DOHH2 (cell line): ENCODE measurements at regions not wholly inside any gene's neighbourhood (a gene's known extent, or its start where the extent isn't known, plus 50 kb on each side); places are given as distances from the start of the nearest gene placed in this dataset.

Experiments used
- H3F3A ChIP-seq: fragments of 200-600 bp; sonication (generic), shearing (Covaris generic); 2 replicates; pipeline ENCODE4 v1.6.0; 2016; ENCODE audit warnings: antibody characterized with exemption, mild to moderate bottlenecking; ENCODE audit not compliant: control insufficient read depth, insufficient read depth
- H3K27ac ChIP-seq: fragments of 200-600 bp; sonication (generic); 2 replicates; pipeline ENCODE4 v1.5.1; 2014; ENCODE audit warnings: low read depth, mild to moderate bottlenecking, low read length, moderate library complexity
- H3K27me3 ChIP-seq: fragments of 200-600 bp; sonication (generic); 2 replicates; pipeline ENCODE4 v1.6.1; 2014; ENCODE audit warnings: mild to moderate bottlenecking, low read length, mixed read lengths; ENCODE audit not compliant: control insufficient read depth
- H3K36me3 ChIP-seq: fragments of 200-600 bp; sonication (generic); 2 replicates; pipeline ENCODE4 v1.6.1; 2014; ENCODE audit warnings: mild to moderate bottlenecking, low read length, moderate library complexity, mixed read lengths; ENCODE audit not compliant: control insufficient read depth
- H3K4me1 ChIP-seq: fragments of 200-600 bp; sonication (generic); 2 replicates; pipeline ENCODE4 v1.6.1; 2014; ENCODE audit warnings: mild to moderate bottlenecking, low read length, mixed read lengths; ENCODE audit not compliant: control insufficient read depth
- H3K4me2 ChIP-seq: fragments of 200-600 bp; sonication (generic); 2 replicates; pipeline ENCODE4 v1.6.0; 2014; ENCODE audit warnings: mild to moderate bottlenecking, low read length, moderate library complexity
- H3K4me3 ChIP-seq: fragments of 200-600 bp; sonication (generic); 2 replicates; pipeline ENCODE4 v1.5.1; 2014; ENCODE audit warnings: mild to moderate bottlenecking, low read length, mixed read lengths
- H3K79me2 ChIP-seq: fragments of 200-600 bp; sonication (generic); 2 replicates; pipeline ENCODE4 v1.6.1; 2014; ENCODE audit warnings: mild to moderate bottlenecking, low read length, mixed read lengths; ENCODE audit not compliant: control insufficient read depth
- H3K9me2 ChIP-seq: fragments of 200-600 bp; sonication (generic); replicated peaks from 2 replicates; pipeline ENCODE4 v1.6.1; 2014; ENCODE audit warnings: mild to moderate bottlenecking, low read length, mixed read lengths; ENCODE audit not compliant: control insufficient read depth
- H3K9me3 ChIP-seq: fragments of 200-600 bp; sonication (generic); 2 replicates; pipeline ENCODE4 v1.6.1; 2014; ENCODE audit warnings: antibody characterized with exemption, low read length, mixed read lengths; ENCODE audit not compliant: control insufficient read depth, insufficient read depth
- H4K20me1 ChIP-seq: fragments of 200-600 bp; sonication (generic); 2 replicates; pipeline ENCODE4 v1.6.0; 2014; ENCODE audit warnings: low read depth, mild to moderate bottlenecking, antibody characterized with exemption, low read length, moderate library complexity; ENCODE audit not compliant: control insufficient read depth, insufficient read depth
- EZH2phosphoT487 ChIP-seq: fragments of 200-600 bp; sonication (generic); IDR thresholded peaks from 2 replicates; pipeline ENCODE4 v1.6.1; 2017; ENCODE audit warnings: borderline replicate concordance, mild to moderate bottlenecking, antibody characterized with exemption, low read length, moderate library complexity, mixed read lengths
- TF ChIP-seq, protein P1 (sequence below): fragments of 200-600 bp; sonication (generic); IDR thresholded peaks from one replicate; pipeline ENCODE4 v1.5.1; 2014; ENCODE audit warnings: antibody characterized with exemption, mild to moderate bottlenecking, low read depth, low read length; ENCODE audit not compliant: poor library complexity, severe bottlenecking

DNA sequence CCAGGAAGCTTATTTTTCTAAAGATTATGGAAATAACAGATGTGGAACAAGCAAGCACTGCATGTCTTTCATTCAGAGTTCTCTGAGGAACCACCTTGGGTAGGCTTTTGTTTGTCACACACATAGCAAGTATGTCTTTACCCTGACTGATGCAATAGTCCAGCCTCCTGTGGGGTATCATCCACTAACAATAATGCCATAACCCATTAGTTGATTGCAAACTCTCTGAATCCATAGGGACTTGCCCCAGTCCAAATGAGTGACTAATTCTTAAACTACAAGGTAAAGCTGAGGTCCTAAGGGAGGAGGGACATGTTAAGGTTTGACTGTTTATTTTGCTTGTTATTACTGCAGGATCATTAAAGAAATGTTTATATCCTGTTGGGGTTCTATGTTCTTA is 151.4 kb upstream of the PRPS1L1 start:
- Histone ChIP-seq H3K4me1 (peaks cover 12% of the 10 kb centered on the region), H3F3A (no peaks in the 10 kb centered on the region), H3K27me3 (peaks cover 4% of the 10 kb centered on the region; the same call in 1 of the 2 replicates), H3K36me3 (no peaks in the 10 kb centered on the region), H3K79me2 (no peaks in the 10 kb centered on the region), H3K4me2 (no peak overlapping the region), H3K9me3 (no peaks in the 10 kb centered on the region), H3K4me3 (no peak overlapping the region), H3K27ac (no peak overlapping the region), H3K9me2 (no peaks in the 10 kb centered on the region), H4K20me1 (no peaks in the 10 kb centered on the region)
- TF ChIP-seq, protein P1, sequence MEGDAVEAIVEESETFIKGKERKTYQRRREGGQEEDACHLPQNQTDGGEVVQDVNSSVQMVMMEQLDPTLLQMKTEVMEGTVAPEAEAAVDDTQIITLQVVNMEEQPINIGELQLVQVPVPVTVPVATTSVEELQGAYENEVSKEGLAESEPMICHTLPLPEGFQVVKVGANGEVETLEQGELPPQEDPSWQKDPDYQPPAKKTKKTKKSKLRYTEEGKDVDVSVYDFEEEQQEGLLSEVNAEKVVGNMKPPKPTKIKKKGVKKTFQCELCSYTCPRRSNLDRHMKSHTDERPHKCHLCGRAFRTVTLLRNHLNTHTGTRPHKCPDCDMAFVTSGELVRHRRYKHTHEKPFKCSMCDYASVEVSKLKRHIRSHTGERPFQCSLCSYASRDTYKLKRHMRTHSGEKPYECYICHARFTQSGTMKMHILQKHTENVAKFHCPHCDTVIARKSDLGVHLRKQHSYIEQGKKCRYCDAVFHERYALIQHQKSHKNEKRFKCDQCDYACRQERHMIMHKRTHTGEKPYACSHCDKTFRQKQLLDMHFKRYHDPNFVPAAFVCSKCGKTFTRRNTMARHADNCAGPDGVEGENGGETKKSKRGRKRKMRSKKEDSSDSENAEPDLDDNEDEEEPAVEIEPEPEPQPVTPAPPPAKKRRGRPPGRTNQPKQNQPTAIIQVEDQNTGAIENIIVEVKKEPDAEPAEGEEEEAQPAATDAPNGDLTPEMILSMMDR = no peak
- no peak for TF ChIP-seq EZH2phosphoT487

DNA sequence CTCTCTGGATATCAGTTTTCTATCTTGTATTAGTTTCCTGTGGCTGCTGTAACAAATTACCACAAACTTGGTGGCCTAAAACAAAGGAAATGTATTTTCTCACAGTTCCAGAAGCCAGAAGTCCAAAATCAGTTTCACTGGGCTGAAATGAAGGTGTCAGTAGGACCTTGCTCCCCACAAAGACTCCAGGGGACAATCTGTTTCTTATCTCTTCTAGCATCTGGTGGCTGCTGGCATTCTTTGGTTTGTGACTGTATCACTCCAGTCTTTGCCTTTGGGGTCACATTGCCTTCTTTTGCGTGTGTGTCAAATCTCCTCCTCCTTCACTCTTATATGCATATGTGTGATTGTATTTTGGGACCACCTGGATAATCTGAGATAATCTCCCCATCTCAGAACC is 153.0 kb upstream of the PRPS1L1 start:
- Histone ChIP-seq H3K36me3 (no peaks in the 10 kb centered on the region), H4K20me1 (no peaks in the 10 kb centered on the region), H3F3A (no peaks in the 10 kb centered on the region), H3K4me2 (no peak overlapping the region), H3K27me3 (peaks cover 4% of the 10 kb centered on the region; the same call in 1 of the 2 replicates), H3K27ac (no peak overlapping the region), H3K4me1 (peaks cover 12% of the 10 kb centered on the region), H3K4me3 (no peak overlapping the region), H3K79me2 (no peaks in the 10 kb centered on the region), H3K9me3 (no peaks in the 10 kb centered on the region), H3K9me2 (no peaks in the 10 kb centered on the region)
- no peak for TF ChIP-seq EZH2phosphoT487
- TF ChIP-seq, protein P1 = no peak

DNA sequence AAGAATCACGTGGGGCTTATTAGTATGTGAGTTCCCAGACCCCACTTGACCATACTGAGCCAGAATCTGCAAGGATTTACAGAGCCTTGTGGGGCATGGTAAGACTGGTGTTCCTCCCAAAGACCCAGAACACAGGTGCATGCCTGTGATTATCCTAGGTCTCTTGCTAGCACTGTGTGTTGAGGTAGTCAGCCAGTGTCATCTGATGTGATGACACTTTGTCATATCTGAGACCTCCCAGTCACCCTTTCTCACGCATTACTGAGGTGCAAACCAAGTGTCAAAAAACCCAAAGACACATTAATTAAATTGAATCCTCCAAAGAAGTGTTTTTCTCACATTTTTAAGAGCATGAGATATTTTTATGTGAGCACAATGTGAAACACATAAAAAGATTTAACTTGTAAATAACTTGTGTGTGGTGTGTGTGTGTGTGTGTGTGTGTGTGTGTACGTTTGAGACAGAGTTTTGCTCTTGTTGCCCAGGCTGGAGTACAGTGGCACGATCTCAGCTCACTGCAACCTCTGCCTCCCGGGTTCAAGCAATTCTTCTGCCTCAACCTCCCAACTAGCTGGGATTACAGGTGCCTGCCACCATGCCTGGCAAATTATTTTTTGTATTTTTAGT is 162.0 kb upstream of the PRPS1L1 start:
- Histone ChIP-seq H3K9me3 (no peaks in the 10 kb centered on the region), H3F3A (no peaks in the 10 kb centered on the region)
- no peak for TF ChIP-seq EZH2phosphoT487
- TF ChIP-seq, protein P1 = no peak

More for the DNA sequence above, 162.0 kb upstream of the PRPS1L1 start:
- Histone ChIP-seq H4K20me1 (no peaks in the 10 kb centered on the region), H3K4me2 (no peak overlapping the region), H3K9me2 (no peaks in the 10 kb centered on the region), H3K36me3 (no peaks in the 10 kb centered on the region), H3K27me3 (no peaks in the 10 kb centered on the region), H3K4me1 (no peaks in the 10 kb centered on the region), H3K4me3 (no peak overlapping the region), H3K79me2 (no peaks in the 10 kb centered on the region), H3K27ac (no peak overlapping the region)
